HepG2 (cell line): ENCODE measurements at regions not wholly inside any gene's neighbourhood (a gene's known extent, or its start where the extent isn't known, plus 50 kb on each side); places are given as distances from the start of the nearest gene placed in this dataset.

Experiments used
- ATAC-seq: fragments of 200-7000 bp; cut with Tn5 transposase; 3 replicates; pipeline ENCODE4 v1.9.1; 2020; ENCODE audit warnings: mild to moderate bottlenecking, moderate library complexity
- BruUV-seq: library from RNA; stranded (reverse); fragments of 400-500 nt; replicated peaks from 2 replicates; lab custom pipeline; 2021; lab: Mats Ljungman, UMichigan
- CTCF ChIA-PET: fragments of 300-600 bp; formaldehyde crosslinking; extraction: SDS; loops from one replicate; lab custom pipeline; 2021; ENCODE audit warnings: low total read pairs, inconsistent platforms, low intra/inter-chr PET ratio; lab: Yijun Ruan, JAX
- POLR2A ChIA-PET: fragments of 350-600 bp; sonication (Branson Sonifier 250); formaldehyde crosslinking; loops from one replicate; lab custom pipeline; 2020; ENCODE audit warnings: antibody characterized with exemption, inconsistent platforms; lab: Yijun Ruan, JAX
- DNase-seq: peaks from one replicate; pipeline ENCODE4 v3.0.0-alpha.2; 2015; ENCODE audit warnings: low spot score
- FAIRE-seq: peaks from 3 replicates; lab custom pipeline; 2011; peaks lifted over from hg19 to GRCh38; lab: Jason Lieb, UNC
- H2AFZ ChIP-seq: one replicate; pipeline ENCODE4 v1.6.1; 2011; ENCODE audit warnings: low read length, inconsistent platforms
- H3K27ac ChIP-seq: fragments of 300-600 bp; 3 replicates; pipeline ENCODE4 v1.8.0; 2011; ENCODE audit warnings: mixed run types, mild to moderate bottlenecking, mixed read lengths, low read length, inconsistent platforms; ENCODE audit not compliant: insufficient read depth; ENCODE audit errors: extremely low read length
- H3K27me3 ChIP-seq, 2 experiments: fragments of 200-600 bp in 1 of 2; 2 replicates in 1 of 2; 3 replicates in 1 of 2; pipeline versions ENCODE4 v1.6.0 to v1.8.0; 2011; ENCODE audit warnings: low read length in 2 of 2, mild to moderate bottlenecking in 2 of 2, moderate library complexity in 2 of 2, inconsistent platforms in 1 of 2; ENCODE audit not compliant: insufficient read depth in 2 of 2, control insufficient read depth in 1 of 2
- H3K36me3 ChIP-seq, 2 experiments: fragments of 200-600 bp in 1 of 2; replicated peaks in 1 of 2; 2 replicates in 1 of 2; 3 replicates in 1 of 2; pipeline versions ENCODE4 v1.5.1 to v1.8.0; 2011; ENCODE audit warnings: low read length in 2 of 2, inconsistent platforms in 1 of 2; ENCODE audit not compliant: insufficient read depth in 2 of 2, control insufficient read depth in 1 of 2
- H3K4me1 ChIP-seq: 2 replicates; pipeline ENCODE4 v1.5.1; 2012; ENCODE audit warnings: low read length, inconsistent platforms; ENCODE audit not compliant: insufficient read depth
- H3K4me2 ChIP-seq: 2 replicates; pipeline ENCODE4 v1.6.0; 2011; ENCODE audit warnings: low read depth, low read length, inconsistent platforms
- H3K4me3 ChIP-seq, 3 experiments: fragments of 200-600 bp in 1 of 3; sonication (generic), shearing (Covaris generic) in 1 of 3; replicated peaks in 1 of 3; 2 replicates each; pipeline ENCODE4 v1.5.1; 2011 to 2016; ENCODE audit warnings: low read length in 3 of 3, inconsistent platforms in 2 of 3, low read depth in 2 of 3, mild to moderate bottlenecking in 2 of 3, control low read depth in 1 of 3, mixed read lengths in 1 of 3; ENCODE audit not compliant: insufficient read depth in 1 of 3
- H3K79me2 ChIP-seq: one replicate; pipeline ENCODE4 v1.6.1; 2011; ENCODE audit warnings: low read length, inconsistent platforms; ENCODE audit not compliant: insufficient read depth
- H3K9ac ChIP-seq: 2 replicates; pipeline ENCODE4 v1.6.0; 2011; ENCODE audit warnings: mild to moderate bottlenecking, low read depth, low read length, inconsistent platforms; ENCODE audit not compliant: insufficient read depth
- H3K9me3 ChIP-seq: 2 replicates; pipeline ENCODE4 v1.5.1; 2012; ENCODE audit warnings: mild to moderate bottlenecking, low read length
- H4K20me1 ChIP-seq: 2 replicates; pipeline ENCODE4 v1.6.0; 2011; ENCODE audit warnings: inconsistent platforms, mild to moderate bottlenecking, low read length, moderate library complexity; ENCODE audit not compliant: insufficient read depth
- GPN1 ChIP-seq: sonication (generic); formaldehyde crosslinking; IDR thresholded peaks from 2 replicates; pipeline ENCODE4 v1.5.1; 2020; ENCODE audit warnings: missing genetic modification reagents, borderline replicate concordance
- HCFC1 ChIP-seq: fragments of 150-350 bp; IDR thresholded peaks from 2 replicates; pipeline ENCODE4 v1.6.1; 2014; ENCODE audit warnings: low read depth, low read length
- HOXA5 ChIP-seq: sonication (generic); formaldehyde crosslinking; IDR thresholded peaks from 2 replicates; pipeline ENCODE4 v1.4.0; 2020; ENCODE audit warnings: missing genetic modification reagents
- TEAD2 ChIP-seq: sonication (generic); formaldehyde crosslinking; IDR thresholded peaks from 2 replicates; pipeline ENCODE4 v1.9.0; 2021; ENCODE audit warnings: missing genetic modification reagents
- WGBS: methylation state at CpG from one replicate; pipeline ENCODE4 v1.1.6; 2017; ENCODE audit warnings: low lambda C conversion rate; 5-methylcytosine and 5-hydroxymethylcytosine counted together
- in situ Hi-C: cut with HindIII; loops from 2 replicates; pipeline ENCODE4 v1.10.0; 2017; ENCODE audit warnings: low pct_unique_long_range_greater_than_20kb; ENCODE audit not compliant: extremely low pct_ligation_motif_present
- intact Hi-C: fragments of 100-400 bp; cut with micrococcal nuclease; formaldehyde crosslinking; loops from one replicate; pipeline ENCODE4 v1.10.0; 2022; ENCODE audit not compliant: unreplicated experiment
- TF ChIP-seq, protein P1 (sequence below): sonication (generic); formaldehyde crosslinking; conservative IDR thresholded peaks from 2 replicates; pipeline ENCODE4 v1.4.0; 2020; ENCODE audit warnings: missing genetic modification reagents
- TF ChIP-seq, protein P2 (sequence below): sonication (generic); formaldehyde crosslinking; IDR thresholded peaks from 2 replicates; pipeline ENCODE4 v1.4.0; 2020; ENCODE audit warnings: missing genetic modification reagents

DNA sequence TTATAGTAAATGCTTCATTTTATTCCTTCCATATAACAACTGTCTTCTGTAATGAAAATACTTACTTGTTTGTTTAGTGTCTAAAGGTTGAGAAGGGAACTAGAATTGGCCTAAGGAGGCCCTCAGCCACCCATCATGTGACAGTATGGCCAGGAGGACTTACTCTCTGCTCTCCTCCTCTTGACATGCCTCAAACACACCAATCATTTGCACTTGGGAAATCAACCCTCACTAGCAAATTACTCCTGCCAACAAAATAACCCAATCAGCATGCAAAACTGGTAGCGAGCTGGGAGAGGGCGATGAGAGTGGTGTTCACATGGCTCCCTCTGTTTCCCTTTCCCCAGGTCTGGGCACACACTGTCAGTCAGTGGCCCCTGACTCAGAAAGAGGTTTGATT is 58.6 kb upstream of the MEF2C start:
- DNase-seq (no peak), FAIRE-seq (no peak), ATAC-seq (no peak)
- no peaks in the 10 kb centered on the region for H3K79me2 ChIP-seq
- no peak overlapping the region for H3K9ac ChIP-seq
- H3K4me2 ChIP-seq = no peak overlapping the region
- no peak overlapping the region for H2AFZ ChIP-seq
- intact Hi-C loops = loop anchor here (5.0 kb wide), 1 partner anchor 309 kb away; no protein-coding TSS in a partner anchor
- no peaks in the 10 kb centered on the region for H3K9me3 ChIP-seq
- no peaks in the 10 kb centered on the region for H3K27me3 ChIP-seq
- 44% methylated on average over 2 of the region's 2 CpGs for WGBS
- BruUV-seq = no TSS peak
- H3K36me3 ChIP-seq = no peaks in the 10 kb centered on the region
- POLR2A ChIA-PET = no interaction called here
- H4K20me1 ChIP-seq = no peaks in the 10 kb centered on the region
- in situ Hi-C loops = no loop called here
- H3K4me1 ChIP-seq = no peaks in the 10 kb centered on the region
- no peak overlapping the region for H3K27ac ChIP-seq
- CTCF ChIA-PET = no interaction called here
- TF ChIP-seq, protein P1, sequence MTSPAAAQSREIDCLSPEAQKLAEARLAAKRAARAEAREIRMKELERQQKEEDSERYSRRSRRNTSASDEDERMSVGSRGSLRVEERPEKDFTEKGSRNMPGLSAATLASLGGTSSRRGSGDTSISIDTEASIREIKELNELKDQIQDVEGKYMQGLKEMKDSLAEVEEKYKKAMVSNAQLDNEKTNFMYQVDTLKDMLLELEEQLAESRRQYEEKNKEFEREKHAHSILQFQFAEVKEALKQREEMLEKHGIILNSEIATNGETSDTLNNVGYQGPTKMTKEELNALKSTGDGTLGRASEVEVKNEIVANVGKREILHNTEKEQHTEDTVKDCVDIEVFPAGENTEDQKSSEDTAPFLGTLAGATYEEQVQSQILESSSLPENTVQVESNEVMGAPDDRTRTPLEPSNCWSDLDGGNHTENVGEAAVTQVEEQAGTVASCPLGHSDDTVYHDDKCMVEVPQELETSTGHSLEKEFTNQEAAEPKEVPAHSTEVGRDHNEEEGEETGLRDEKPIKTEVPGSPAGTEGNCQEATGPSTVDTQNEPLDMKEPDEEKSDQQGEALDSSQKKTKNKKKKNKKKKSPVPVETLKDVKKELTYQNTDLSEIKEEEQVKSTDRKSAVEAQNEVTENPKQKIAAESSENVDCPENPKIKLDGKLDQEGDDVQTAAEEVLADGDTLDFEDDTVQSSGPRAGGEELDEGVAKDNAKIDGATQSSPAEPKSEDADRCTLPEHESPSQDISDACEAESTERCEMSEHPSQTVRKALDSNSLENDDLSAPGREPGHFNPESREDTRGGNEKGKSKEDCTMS (CRISPR knock-in tag) = no peak
- TF ChIP-seq GPN1 (no peak), HCFC1 (no peak), HOXA5 (CRISPR knock-in tag) (no peak), TEAD2 (CRISPR knock-in tag) (no peak)
- TF ChIP-seq, protein P2, sequence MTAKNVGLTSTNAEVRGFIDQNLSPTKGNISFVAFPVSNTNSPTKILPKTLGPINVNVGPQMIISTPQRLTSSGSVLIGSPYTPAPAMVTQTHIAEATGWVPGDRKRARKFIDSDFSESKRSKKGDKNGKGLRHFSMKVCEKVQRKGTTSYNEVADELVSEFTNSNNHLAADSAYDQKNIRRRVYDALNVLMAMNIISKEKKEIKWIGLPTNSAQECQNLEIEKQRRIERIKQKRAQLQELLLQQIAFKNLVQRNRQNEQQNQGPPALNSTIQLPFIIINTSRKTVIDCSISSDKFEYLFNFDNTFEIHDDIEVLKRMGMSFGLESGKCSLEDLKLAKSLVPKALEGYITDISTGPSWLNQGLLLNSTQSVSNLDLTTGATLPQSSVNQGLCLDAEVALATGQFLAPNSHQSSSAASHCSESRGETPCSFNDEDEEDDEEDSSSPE (CRISPR knock-in tag) = no peak
- no peak overlapping the region for H3K4me3 ChIP-seq
